GM19238 (cell line): ENCODE measurements at regions not wholly inside any gene's neighbourhood (a gene's known extent, or its start where the extent isn't known, plus 50 kb on each side); places are given as distances from the start of the nearest gene placed in this dataset.

Source experiments
- DNase-seq: peaks from one replicate; pipeline ENCODE4 v3.0.0; 2011; ENCODE audit warnings: low spot score; ENCODE audit not compliant: insufficient read length

DNA sequence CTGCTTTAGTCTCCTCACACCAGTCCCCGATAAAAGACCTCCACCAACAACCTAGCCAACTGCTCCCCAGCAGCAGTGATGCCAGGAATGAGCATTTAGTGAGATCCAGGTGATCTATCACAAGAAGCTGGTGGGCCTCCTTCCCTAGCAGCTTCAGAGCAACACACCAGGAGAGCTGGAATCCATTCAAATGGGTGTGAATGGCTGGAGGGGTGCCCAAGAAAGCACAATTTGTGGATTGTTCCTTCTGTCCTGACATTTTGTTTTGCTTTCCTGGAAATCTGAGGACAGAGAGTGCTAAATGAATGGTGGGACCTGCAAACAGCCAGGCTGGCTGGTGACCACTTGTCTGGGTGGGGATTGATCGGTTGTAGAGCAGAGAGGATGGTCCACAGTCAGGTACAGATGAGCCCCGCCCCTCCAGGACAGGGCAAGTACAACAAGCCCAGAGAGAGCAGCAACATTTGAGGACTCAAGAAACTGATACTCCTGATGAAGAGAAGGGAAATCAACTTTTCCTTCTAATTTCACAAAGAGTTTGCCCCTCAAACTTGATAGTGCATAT, 316.8 kb downstream of the VPS13C start:
- DNase-seq = no peak

DNA sequence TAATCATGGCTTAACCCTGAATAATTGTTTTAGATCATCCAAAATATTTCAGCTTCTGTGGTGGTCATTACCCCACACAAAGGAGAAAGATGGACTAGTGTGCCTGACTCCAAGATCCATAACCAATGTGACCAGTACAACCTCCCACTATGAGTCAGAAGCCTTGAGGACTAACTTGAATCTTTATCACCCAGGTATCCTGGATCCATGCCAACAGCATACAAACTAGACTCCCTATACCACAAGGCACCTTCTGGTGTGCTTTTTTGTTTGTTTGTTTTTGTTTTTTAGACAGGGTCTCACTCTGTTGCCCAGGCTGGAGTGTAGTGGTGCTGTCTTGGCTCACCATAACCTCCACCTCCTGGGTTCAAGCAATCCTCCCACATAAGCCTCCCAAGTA, 317.7 kb downstream of the VPS13C start:
- no peak for DNase-seq

DNA sequence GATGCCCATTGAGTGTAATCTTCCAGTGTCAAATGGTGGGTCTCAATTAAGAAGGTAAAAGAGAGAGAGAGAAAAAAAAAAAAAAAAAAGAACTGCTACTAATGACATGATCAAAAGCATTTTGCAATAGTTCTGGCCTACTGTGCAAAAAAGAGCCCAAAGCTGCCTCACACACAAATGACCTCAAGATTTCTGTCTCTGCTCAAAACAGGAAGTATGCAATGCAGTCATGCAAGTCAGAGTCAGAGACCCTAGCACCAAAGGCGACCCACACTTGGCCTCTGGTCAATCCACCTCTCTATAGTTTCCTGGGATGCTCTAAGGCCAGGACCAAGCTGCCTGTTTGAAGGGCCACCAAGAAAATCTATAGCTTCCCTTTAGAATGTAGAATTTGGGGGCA, 323.5 kb downstream of the VPS13C start:
- no peak for DNase-seq

DNA sequence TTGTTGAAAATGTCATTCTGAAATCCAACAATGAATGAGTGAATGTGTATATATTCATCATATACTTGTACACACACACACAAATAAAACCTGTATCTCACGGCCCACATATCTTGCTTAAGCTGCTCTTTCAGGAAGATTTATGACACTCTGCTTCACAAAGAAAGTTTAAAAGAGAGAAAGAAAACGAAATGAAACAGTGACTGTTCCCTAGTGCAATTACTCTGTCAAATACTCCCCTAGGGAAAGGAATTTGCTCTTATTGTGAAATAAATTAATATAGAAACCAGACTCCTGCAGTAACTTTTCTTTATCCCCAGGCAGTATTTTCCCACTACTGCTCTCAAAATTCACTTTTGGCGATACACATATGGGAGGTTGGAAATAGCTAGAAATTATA, 329.1 kb downstream of the VPS13C start:
- DNase-seq = no peak

DNA sequence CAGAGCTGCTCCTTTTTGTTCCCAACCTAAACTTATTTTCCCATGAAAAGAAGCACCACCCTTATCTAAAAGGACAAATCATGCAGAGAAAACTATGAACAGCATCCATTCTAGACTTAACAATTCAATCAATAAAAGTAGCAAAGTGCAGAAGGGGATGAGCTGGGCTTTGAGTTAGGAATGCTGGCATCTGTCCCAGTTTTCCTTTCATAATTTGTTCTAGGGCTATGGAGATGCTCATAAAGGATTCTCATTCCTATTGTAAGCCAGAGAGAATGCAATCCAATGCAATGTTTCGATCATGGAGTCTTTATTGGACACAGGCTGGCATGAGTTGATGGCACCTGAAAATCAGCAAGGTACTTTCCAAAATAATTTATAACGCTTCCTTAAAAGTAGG, 330.6 kb downstream of the VPS13C start:
- no peak for DNase-seq

DNA sequence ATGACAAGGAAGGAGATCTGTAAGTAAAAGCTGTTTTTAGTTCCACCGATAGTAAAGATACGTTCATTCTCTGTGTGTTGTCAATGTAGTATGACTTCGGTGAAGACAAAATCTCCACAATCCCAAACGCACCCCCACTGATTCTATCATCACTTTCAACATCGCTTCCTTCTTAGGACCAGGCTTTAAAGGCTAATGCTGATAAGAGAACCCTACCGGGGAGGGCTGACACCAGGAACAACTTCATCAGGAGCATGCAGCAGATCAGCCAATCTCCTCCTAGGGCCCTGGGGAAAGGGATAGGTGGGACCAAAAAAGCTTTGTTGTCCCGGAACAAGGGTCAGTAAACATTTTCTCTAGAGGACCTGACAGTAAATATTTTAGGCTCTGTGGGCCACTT, 334.1 kb downstream of the VPS13C start:
- no peak for DNase-seq

DNA sequence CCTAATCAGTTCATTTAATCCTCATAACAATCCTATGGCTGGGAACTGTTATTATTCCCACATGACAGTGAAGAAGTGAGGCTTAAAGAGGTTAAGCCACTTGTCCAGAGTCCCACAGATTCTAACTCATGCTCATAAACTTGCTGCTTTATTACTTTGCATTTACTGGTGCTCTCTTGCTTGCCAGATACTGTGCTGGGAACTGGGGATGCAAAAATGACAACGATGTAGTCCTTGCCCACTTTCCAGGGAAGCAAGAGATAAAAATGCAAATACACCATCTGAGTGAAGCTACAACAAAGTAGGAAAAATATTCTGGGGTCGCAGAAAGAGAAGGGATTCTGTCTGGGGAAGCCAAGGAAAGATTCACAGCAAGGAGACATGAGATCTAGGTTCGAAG, 335.0 kb downstream of the VPS13C start:
- no peak for DNase-seq

DNA sequence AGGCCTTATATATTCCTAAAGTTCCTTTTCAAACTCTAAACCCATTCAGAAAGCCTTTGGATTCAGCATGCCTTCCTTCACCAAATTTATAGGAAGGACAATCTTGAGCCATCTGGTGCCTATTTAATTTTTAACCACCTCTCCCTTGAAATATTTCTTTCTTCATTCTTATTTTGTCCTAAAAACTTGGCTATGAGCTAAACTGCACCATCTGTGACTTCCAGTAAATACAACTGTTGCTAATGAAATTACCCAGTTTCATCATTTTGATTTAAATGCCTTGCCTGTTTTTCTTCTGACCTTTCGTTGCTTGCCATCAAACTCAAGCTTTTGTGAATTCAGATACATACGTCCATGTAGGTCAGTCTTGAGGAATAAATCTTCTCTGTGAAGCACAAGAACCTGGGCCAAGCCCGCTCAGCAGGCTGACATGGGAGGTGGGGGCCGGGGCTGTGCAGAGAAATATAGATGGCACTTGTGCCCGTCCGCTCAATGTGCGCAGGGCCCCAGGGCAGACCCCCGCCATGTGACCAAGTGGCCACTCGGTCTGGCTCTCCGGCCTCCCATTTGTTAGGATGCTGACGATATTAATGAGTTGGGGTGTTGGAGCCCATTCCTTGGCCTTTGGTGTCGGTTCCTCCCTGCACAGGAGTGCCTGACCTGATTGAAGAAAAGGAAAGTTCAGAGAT, 335.9 kb downstream of the VPS13C start:
- DNase-seq = no peak

DNA sequence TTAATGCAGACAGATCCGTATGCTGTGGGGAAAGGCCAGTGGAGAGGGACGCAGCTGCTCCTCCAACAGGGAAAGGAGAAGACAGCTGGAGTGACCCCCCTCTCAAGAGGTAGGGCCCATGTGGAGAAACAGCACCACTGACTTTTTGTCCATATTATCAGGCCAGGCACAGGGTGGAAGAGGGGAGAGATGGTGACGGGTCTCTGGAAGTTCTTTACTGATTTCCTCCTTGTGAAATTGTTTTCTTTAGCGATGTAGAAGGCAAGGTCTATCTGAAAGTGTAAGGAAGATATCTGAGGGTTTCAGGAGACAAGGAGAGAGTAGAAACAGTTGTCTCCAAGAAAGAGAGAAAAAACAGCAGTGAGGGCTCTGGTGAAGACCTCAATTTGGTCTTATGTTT, 338.8 kb downstream of the VPS13C start:
- no peak for DNase-seq

DNA sequence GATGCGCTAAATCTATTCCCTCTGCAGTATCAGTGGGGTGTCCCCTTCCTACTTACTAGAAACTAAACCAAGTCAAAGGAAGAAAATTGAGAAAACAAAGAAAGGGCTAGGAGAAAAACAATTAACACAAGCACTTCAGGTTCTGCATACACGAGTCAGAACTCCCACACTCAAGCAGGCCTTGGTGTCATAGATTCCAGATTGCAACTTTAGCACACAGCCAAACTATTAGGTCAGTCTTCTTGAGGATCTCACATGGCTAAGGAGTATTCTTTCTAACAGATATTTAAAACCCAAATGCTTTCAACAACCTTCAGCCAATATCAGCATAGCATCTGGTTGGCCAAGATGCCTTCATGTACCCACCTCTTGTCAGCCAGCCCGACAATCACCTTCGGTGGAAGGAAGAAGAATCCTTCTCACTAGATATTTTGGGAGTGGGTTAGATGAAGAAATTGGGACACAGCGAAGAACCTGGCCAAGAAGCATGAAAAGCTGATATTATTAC, 340.0 kb downstream of the VPS13C start:
- DNase-seq = no peak

DNA sequence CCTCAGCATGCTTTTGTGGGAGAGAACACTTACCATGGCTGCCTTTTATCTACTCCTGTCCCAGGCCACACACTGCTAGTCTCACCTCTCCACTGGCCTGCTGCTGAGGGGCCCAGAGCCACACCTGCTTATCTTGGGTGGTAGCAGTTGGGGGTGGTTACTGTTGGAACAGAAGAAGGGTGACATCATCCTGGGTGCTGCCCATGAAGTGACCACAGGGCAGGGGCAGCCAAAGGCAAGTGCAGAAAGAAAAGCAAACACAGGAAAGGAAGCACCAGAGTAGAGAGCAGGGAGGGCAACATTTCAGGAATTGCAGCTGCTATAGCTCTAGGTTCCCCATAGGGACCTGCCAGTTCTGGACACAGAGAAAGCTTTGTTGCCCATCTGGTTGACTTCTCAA, 345.2 kb downstream of the VPS13C start:
- DNase-seq = no peak

DNA sequence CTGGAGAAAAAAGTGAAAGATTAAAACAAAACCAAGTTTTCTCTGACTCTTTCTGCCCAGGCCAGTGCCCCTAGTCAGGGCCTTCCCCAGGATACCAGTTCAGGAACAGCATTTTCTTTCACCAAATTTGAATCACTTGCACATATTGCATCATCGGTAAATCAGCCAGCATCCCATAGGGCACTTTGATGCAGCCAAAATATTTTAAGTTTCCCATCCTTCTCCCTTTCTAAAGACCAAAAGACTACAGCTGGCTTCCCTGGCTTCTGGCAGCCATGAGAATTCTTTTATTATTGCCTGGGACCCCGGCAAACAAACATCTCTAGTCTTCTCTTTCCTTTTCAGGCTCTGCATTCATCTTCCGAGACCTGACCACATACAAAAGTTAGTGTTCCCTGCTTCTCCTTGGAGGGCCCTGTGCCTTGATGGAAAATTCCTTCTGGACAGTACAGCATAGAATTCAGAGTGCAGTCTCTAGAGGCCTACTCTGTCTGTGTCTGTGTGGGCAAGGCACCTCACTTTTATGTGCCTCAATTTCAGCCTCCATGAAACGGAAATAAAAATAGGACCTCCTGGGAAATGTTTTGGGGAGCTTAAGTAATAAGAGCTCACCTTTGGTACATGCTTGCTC, 348.0 kb downstream of the VPS13C start:
- DNase-seq = no peak

DNA sequence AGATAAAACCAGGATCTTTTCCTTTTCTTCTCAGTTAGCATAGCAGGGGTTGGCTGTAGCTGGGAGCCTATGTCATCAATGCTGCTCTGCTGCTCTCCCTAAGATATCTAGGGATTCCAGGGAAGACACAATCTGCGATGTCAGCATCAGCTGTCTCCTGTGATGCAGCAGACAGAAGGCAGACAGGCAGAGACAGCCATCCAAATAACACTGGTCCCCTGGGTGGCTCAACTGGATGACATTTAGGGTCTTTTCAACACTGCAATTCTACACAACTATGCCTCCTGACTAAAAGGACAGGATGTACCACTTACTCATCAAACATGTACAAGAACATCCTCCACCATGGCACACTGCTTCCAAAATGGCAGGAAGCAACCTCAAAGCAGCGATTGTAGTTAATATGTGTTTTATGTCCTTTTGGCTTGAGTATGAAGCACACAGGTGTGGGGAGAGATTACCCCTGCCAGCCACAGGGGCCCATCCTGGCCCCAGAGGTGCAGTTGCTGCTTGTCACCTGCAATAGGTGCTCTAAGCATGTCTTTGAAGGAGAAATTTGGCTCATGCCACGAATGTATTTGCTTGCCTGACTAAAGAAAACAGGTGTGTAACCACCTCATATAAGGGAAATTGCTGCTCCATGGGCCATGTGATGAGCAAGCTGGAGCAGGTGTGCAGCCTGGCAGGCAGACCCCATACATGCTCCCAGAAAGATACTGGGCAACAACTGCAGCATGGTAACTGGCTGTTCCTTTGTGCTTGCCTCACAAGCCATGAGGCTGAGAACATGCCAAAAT, 357.8 kb downstream of the VPS13C start:
- no peak for DNase-seq

DNA sequence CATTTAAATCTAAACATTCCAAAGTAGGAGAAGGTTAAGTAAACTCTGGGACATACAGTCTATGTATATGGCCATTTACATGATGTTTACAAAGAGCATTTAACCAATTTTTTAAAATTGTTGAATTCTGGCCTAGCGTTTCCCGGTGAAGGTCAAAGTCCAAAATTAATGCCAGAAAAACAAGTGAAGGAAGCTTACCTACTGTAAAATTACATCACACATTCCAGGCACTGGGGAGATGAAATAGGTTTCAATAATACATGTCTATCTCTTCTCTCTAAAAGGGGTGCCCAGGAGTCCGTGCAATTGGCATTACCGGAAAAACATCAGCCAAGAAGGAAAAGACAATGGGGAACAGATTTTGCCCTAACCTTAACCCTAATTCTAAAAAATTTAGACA, 358.8 kb downstream of the VPS13C start:
- DNase-seq = no peak

DNA sequence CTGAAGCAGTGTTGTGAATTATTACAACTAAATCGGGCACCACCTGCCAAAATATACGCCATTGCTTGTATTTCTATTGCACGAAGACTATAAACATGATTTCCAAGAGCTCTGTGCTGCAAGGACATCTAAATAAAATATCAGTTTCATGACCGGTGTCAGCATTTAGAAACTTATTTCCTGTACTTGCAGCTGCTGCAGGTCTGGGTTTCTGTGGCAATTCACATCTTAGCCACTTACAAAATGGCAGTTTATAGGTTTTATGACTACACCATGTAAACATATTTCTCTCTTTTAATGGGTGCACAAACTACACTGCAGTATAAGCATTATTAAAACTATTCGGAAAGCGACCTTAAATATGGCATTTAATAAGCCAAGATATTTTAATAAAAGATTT, 359.4 kb downstream of the VPS13C start:
- DNase-seq = no peak

DNA sequence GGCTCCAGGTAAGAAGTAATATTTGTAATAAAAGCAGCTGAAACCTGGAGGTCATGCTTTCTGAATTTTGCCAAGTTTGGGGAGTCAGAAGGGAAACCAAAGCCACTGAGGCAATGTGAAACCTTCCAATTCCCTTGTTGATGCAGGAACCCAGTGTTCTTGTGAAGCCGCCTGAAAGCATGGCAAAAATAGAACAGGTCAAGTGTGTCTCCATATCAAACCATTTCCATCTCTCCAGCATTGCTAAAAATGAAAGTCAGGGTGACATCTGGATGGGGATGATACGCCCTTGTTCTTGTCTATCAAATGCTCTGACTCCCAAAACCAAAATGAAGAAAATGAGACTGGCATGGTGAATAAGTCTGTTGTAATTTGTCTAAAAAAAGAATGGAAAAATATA, 362.5 kb downstream of the VPS13C start:
- DNase-seq = no peak

DNA sequence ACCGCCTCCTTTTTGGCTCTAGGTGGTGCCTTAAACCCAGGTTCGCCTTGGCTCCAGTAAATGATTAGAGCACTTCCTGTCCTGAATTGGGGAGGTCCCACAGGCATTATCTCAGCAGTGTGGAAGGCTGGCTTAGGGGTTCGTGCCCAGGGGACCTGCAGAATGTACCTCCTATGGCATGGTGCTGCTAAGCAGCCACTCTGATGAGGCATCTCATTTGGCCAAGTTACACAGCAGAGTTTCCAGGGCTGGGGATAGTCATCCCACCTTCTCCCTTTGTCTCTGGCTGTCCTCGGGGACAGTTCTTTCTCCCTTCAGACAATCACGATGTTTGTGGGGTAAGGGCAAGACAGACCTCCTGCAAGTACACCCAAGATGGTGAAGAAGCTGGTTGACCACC, 371.2 kb downstream of the VPS13C start:
- DNase-seq = no peak

DNA sequence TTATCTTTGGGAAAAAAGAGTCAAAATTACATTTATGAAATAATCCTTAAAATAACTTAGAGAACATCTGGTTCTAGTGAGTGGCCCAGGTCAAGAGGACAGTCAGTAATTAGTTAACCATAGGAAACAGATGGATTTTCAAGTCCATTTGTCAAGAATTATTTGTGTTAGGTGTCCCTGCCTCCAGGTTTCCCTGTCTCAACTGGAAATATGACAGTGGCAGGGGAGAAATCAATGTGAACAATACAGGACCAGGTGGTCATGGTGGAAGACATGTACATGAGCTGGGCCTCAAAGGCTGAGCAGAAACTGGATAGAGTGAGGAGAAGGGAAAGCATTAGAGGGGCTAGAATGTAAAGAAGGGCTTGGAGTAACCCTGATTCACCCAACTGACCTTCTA, 372.6 kb downstream of the VPS13C start:
- no peak for DNase-seq

DNA sequence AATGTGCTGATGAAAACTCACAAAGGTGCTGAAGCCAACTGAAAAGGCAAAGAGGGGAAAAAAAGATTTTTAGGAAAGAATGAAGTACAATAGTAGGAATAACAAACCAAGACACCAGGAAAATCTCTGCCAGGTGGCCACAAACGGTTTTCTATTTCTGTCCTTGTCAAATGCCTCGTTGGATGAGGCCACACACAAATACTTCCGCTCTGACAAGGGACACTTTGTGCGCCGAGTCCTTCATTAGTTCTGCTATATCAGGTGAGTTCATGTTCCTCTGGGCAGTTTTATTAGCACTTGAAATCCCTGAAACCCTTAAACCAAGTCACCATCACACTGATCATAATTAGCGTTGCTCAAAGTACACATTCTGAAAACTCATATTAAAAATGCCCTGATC, 373.1 kb downstream of the VPS13C start:
- no peak for DNase-seq

DNA sequence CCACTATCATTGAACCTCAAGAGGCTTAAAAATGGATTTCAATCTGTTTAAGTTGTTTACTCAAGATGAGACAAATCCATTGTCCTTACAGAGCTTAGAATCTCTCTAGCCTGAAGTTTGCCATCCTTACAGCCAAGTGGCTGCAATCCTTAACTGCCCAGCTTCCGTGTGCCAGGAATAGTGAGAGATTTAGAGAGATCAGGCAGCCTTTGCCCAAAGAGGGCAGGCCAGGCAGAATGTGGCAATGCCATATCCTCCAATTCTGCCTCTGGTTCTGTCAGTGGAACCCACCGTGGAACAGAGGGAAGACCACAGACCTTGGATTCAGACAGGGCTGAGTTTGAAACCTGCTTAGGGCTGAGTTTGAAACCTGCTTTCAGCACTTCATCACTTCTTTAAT, 374.3 kb downstream of the VPS13C start:
- no peak for DNase-seq

DNA sequence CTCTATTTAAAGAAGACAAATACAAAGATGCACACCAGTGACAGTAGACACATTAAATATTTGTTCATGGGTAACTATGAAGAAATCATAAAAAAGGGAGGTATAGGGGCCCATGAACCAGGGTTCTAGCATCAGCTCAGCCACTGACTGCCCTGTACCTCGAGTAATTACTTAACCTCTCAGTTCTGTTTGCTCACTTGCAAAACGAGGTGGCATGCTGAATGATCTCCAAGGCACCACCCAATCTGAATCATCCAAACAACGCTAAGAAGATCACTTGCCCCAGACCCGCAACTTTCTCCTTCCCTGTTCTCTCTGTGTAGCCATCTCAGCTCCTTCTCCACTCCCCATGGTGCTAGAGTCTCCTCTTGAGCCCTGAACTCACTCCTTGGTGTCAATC, 374.7 kb downstream of the VPS13C start:
- DNase-seq = no peak

DNA sequence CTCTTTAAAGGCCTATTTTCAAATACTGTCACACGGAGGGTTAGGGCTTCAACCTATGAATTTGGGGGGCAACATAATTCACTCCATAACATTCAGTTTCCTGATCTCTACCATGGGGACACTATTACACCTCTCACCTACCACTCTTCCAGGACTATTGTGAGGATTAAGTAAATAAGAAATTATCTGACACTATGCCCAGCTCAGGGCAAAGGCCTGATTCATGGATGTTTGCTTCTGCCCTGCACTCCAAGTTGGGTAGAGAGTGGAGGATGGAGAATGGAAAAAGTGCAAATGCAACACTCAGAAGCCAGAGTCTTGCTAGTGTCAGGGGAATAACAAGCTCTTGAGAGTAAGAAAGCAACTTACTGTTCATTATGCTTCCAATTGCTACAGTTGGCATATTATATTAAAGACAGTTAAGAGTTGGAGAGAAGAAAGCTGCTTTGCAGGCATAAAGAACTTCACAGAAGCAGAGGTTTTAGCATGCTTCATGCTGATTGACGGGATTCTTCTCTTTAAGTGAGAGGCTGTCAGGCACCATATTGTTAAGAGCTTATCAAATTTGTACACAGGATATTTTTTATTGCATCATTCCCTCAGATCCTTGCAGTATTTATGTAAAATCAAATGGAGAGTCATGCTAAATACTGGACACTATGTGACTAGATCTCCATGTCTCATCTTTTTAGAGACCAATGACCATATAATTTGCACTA, 375.3 kb downstream of the VPS13C start:
- no peak for DNase-seq
